Omental fat pad (tissue), 3 donors: ENCODE measurements at regions not wholly inside any gene's neighbourhood (a gene's known extent, or its start where the extent isn't known, plus 50 kb on each side); places are given as distances from the start of the nearest gene placed in this dataset.

Source experiments
- ATAC-seq: fragments of 150-250 bp; one replicate; pipeline ENCODE4 v1.9.1; 2016; ENCODE audit warnings: mild to moderate bottlenecking, moderate library complexity; ENCODE audit not compliant: low FRiP score
- DNase-seq: peaks from one replicate; pipeline ENCODE4 v3.0.0-alpha.2; 2019; ENCODE audit warnings: low spot score
- TF ChIP-seq, protein P1 (sequence below), 3 donors: fragments of 450-650 bp; IDR thresholded peaks; one replicate each; pipeline ENCODE4 v1.5.1; 2016 to 2017; ENCODE audit warnings: antibody characterized with exemption in 3 of 3, mild to moderate bottlenecking in 3 of 3, moderate library complexity in 2 of 3

DNA sequence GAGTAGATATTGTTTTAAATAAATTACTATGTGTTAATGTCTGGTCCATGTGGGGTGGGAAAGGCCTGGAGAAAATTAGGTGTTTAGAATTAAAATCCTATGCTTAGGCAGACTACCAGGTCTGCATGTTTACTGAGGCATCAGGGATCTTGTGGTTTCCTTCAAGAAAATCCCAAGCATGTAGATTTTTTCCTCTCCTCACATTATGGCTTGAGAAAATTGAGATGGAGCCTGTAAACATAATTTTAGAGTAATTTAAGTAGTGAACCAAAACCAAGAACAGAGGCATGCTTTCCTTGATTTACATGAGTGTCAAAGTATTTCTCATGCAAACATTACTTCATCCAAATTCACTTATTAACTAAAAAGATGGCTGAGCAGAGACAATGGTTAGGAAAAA is 823.7 kb downstream of the AACS start:
- ATAC-seq = no peak

DNA sequence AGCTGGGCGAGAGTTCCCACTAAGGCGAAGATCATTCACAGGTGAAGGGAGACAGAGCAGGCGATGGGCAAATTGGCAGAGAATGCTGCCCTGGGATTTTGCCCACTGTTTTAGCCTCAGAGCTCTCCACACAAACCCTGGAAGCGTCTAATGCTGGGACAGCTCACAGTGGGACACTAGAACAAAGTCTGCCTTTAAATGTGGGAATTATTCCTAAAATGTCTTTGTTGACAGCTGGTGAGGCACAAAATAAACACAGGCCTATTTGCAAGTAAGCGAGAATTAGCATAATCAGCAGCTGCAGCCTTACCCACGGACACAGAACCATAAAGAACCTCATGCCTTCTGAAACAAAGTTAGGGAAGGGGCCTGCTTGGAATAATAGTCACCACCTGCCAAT is 824.5 kb downstream of the AACS start:
- ATAC-seq (no peak), DNase-seq (no peak)
- TF ChIP-seq, protein P1, sequence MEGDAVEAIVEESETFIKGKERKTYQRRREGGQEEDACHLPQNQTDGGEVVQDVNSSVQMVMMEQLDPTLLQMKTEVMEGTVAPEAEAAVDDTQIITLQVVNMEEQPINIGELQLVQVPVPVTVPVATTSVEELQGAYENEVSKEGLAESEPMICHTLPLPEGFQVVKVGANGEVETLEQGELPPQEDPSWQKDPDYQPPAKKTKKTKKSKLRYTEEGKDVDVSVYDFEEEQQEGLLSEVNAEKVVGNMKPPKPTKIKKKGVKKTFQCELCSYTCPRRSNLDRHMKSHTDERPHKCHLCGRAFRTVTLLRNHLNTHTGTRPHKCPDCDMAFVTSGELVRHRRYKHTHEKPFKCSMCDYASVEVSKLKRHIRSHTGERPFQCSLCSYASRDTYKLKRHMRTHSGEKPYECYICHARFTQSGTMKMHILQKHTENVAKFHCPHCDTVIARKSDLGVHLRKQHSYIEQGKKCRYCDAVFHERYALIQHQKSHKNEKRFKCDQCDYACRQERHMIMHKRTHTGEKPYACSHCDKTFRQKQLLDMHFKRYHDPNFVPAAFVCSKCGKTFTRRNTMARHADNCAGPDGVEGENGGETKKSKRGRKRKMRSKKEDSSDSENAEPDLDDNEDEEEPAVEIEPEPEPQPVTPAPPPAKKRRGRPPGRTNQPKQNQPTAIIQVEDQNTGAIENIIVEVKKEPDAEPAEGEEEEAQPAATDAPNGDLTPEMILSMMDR (IDR thresholded peaks at IDR 0.05) = no peak

More for the DNA sequence above, 823.7 kb downstream of the AACS start:
- TF ChIP-seq, protein P1 (IDR thresholded peaks at IDR 0.05) = no peak
- DNase-seq = no peak

DNA sequence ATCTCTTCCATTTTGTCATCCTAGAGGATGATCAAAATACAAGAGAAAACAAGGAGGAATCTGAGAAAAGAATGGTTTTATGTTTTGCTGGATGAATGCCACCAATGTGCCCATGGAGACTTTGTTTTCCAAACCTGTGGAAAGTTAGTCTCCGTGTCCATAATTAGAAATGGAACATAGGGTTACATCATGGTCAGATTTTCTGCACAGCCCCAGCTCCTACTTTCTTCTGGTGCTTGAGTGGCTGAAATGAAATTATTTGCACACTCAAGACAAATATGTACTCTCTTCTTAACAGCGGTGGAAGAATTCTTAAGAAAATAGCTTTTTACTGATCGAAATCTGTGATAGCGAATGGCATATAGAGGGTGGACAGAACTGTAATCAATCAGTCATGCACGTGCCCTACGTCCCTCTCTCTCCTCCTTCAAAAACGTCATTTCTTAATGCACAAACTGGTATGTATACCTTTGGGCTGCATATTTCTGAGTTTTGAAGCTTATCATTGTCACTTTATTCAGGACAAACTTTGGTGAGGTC is 825.2 kb downstream of the AACS start:
- TF ChIP-seq, protein P1 (IDR thresholded peaks at IDR 0.05) = no peak
- ATAC-seq = no peak
- no peak for DNase-seq

DNA sequence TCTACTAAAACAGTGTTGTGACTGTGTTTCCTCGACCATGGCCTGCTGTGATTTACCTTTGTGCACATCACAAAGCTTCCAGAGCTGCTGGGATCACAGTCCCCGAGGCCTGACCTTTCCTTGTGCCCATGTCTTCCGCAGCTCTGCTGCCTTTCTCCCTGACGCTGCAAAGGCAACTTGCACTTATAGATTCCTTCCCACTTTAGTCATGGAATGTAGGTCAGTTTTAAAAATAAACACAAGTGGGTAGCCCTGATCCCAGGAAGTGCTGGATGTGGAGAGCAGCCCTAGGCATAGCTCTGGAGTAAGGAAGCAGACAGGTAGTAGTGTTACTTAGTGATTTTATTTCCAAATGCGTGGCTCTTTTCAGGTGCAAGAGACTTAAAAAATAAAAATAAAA is 825.7 kb downstream of the AACS start:
- TF ChIP-seq, protein P1 (IDR thresholded peaks at IDR 0.05) = no peak
- DNase-seq (no peak), ATAC-seq (no peak)

DNA sequence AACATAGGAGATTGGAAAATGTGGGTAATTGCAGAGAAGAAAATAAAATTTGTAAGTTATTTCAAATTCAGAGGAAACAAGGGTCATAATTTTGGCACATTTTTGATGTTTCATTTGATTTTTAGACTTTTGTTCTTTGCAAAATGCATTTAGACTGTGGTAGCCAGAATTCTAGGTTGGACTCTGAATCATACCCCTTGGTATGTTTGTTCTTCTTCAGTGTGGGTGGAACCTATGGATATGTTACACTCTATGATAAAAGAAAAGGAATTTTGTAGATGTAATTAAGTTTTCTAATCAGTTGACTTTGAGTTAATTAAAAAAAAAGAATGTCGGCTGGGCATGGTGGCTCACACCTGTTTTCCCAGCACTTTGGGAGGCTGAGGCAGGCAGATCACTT is 827.0 kb downstream of the AACS start:
- no peak for DNase-seq
- TF ChIP-seq, protein P1 (IDR thresholded peaks at IDR 0.05) = no peak
- ATAC-seq = no peak

DNA sequence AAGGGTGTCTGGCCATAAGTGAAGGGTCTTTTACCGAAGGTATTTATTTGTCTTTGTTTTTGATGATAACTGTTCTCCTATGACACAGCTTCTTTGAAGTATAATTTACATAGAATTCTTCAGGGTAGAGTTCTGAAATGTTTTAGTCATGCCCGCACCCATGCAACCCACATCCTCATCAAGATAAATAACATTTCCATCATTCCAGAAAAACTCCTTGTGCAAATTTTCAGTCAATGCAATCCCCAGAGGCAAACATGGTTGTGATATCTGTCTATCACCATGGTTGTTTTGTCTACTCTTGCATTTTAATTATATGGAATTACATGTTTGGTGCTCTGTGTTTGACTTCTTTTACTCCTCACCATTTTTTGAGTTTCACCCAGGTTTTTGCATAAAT is 837.8 kb downstream of the AACS start:
- TF ChIP-seq, protein P1 (IDR thresholded peaks at IDR 0.05) = no peak
- DNase-seq = no peak

DNA sequence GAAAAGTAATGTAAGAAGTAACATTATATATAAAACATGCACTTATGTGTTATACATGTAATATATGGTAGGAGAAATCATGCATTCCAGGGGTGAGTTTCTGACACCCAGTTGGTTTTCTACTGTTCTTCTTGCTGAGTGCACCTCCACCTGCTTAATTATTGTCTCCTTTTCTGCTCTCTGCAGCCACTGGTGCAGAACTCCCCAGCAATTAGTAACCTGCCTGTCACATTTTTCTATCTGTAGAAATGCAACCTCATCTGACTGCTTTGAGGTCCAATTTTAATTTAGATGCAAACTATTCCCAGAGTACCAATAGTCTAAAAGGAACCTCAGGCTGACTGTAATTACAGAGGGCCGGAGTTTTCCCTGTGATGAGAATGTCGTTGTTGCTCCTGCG is 842.1 kb downstream of the AACS start:
- ATAC-seq (no peak), DNase-seq (no peak)
- TF ChIP-seq, protein P1 (IDR thresholded peaks at IDR 0.05) = no peak

More for the DNA sequence above, 837.8 kb downstream of the AACS start:
- no peak for ATAC-seq
